Smooth muscle cell (in vitro differentiated cells): ENCODE measurements at regions not wholly inside any gene's neighbourhood (a gene's known extent, or its start where the extent isn't known, plus 50 kb on each side); places are given as distances from the start of the nearest gene placed in this dataset.

Experiments used
- DNase-seq: peaks from one replicate; lab custom pipeline; 2025; ENCODE audit not compliant: unreplicated experiment; lab: John Stamatoyannopoulos, UW
- H2AFZ ChIP-seq: fragments of 200-600 bp; sonication (generic); 2 replicates; pipeline ENCODE4 v1.6.0; 2016; ENCODE audit warnings: antibody characterized with exemption, low read depth, mild to moderate bottlenecking
- H3F3A ChIP-seq: fragments of 200-600 bp; sonication (generic); 2 replicates; pipeline ENCODE4 v1.6.0; 2017; ENCODE audit warnings: antibody characterized with exemption, low read depth
- H3K27ac ChIP-seq: fragments of 200-600 bp; sonication (generic); 2 replicates; pipeline ENCODE4 v1.5.1; 2016; ENCODE audit warnings: low read depth, mild to moderate bottlenecking
- H3K27me3 ChIP-seq: fragments of 200-600 bp; sonication (generic); 2 replicates; pipeline ENCODE4 v1.6.1; 2016; ENCODE audit warnings: low read depth, mild to moderate bottlenecking
- H3K36me3 ChIP-seq: fragments of 200-600 bp; sonication (generic); 2 replicates; pipeline ENCODE4 v1.5.1; 2016; ENCODE audit warnings: low read depth
- H3K4me1 ChIP-seq: fragments of 200-600 bp; sonication (generic); 2 replicates; pipeline ENCODE4 v1.5.1; 2016; ENCODE audit warnings: low read depth
- H3K4me2 ChIP-seq: fragments of 200-600 bp; sonication (generic); 2 replicates; pipeline ENCODE4 v1.6.0; 2016; ENCODE audit warnings: mild to moderate bottlenecking
- H3K4me3 ChIP-seq: fragments of 200-600 bp; sonication (generic); 2 replicates; pipeline ENCODE4 v1.5.1; 2016; ENCODE audit warnings: mild to moderate bottlenecking
- H3K79me2 ChIP-seq: fragments of 200-600 bp; sonication (generic); 2 replicates; pipeline ENCODE4 v1.6.0; 2016; ENCODE audit warnings: low read depth, mild to moderate bottlenecking
- H3K9ac ChIP-seq: fragments of 200-600 bp; sonication (generic); 2 replicates; pipeline ENCODE4 v1.6.0; 2016; ENCODE audit warnings: low read depth
- H3K9me3 ChIP-seq: fragments of 200-600 bp; sonication (generic); replicated peaks from 2 replicates; pipeline ENCODE4 v1.5.1; 2016; ENCODE audit warnings: low read depth
- H4K20me1 ChIP-seq: fragments of 200-600 bp; sonication (generic); 2 replicates; pipeline ENCODE4 v1.6.0; 2016; ENCODE audit warnings: low read depth
- WGBS: methylation state at CpG from one replicate; pipeline ENCODE4 v1.1.7; 2016; ENCODE audit warnings: low lambda C conversion rate; 5-methylcytosine and 5-hydroxymethylcytosine counted together
- TF ChIP-seq, protein P1 (sequence below): fragments of 200-600 bp; sonication (generic); IDR thresholded peaks from 2 replicates; pipeline ENCODE4 v1.5.1; 2017; ENCODE audit warnings: borderline replicate concordance, mild to moderate bottlenecking, antibody characterized with exemption; ENCODE audit not compliant: insufficient read depth, poor library complexity, severe bottlenecking

DNA sequence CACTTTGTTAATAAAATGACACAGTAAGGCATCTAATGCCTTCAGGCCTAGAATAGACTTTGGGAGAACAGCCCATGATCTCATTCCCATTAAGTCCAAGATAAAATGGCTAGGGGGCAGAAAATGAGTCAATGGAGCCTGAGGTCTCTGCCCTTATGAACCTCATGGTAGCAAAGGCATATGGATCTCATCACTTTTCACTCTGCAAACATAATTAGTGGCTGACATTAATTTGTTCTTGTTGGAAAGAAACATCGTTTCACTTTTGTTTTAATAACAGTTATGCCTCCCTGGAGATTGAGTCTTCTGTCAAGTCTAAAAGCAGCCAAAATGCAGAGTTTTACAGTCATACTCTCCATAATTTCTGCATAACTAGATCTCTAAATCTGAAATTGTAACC, 111.8 kb upstream of the API5 start:
- Histone ChIP-seq H3K4me1 (no peaks in the 10 kb centered on the region), H3K36me3 (no peaks in the 10 kb centered on the region), H3F3A (no peaks in the 10 kb centered on the region), H3K9me3 (no peaks in the 10 kb centered on the region), H4K20me1 (no peaks in the 10 kb centered on the region), H2AFZ (no peak overlapping the region), H3K27ac (no peak overlapping the region), H3K27me3 (no peaks in the 10 kb centered on the region), H3K4me3 (no peak overlapping the region), H3K79me2 (no peaks in the 10 kb centered on the region), H3K9ac (no peak overlapping the region), H3K4me2 (no peak overlapping the region)
- DNase-seq: no peak
- TF ChIP-seq, protein P1, sequence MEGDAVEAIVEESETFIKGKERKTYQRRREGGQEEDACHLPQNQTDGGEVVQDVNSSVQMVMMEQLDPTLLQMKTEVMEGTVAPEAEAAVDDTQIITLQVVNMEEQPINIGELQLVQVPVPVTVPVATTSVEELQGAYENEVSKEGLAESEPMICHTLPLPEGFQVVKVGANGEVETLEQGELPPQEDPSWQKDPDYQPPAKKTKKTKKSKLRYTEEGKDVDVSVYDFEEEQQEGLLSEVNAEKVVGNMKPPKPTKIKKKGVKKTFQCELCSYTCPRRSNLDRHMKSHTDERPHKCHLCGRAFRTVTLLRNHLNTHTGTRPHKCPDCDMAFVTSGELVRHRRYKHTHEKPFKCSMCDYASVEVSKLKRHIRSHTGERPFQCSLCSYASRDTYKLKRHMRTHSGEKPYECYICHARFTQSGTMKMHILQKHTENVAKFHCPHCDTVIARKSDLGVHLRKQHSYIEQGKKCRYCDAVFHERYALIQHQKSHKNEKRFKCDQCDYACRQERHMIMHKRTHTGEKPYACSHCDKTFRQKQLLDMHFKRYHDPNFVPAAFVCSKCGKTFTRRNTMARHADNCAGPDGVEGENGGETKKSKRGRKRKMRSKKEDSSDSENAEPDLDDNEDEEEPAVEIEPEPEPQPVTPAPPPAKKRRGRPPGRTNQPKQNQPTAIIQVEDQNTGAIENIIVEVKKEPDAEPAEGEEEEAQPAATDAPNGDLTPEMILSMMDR: no peak
- WGBS: 61% methylated on average over 1 of the region's 1 CpG

DNA sequence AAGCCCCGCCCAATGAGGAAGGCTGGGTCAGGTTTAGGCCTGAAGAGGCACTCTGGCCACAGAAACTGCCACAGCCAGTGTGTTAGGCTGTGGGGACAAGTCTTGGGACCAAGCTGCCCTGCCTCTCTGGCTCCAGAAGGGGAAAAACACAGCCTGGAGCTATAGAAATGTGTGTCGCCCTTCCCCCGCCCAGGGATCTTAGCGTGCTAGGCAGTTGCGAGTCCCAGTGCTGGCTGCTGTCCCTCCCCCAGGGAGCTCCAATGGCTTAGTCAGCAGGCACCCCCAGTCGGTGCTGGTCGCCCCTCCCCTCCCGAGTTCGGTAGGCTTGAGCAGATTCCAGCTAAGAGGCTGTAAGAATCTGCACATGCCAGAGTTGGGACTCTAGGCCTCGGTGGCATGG, 99.5 kb upstream of the API5 start:
- DNase-seq: no peak
- no peak overlapping the region for H3K27ac ChIP-seq
- no peaks in the 10 kb centered on the region for H4K20me1 ChIP-seq
- no peaks in the 10 kb centered on the region for H3K9me3 ChIP-seq
- TF ChIP-seq, protein P1: no peak
- H2AFZ ChIP-seq: no peak overlapping the region
- H3K4me2 ChIP-seq: no peak overlapping the region
- no peaks in the 10 kb centered on the region for H3F3A ChIP-seq
- WGBS: 47% methylated on average over 10 of the region's 10 CpGs
- no peaks in the 10 kb centered on the region for H3K4me1 ChIP-seq
- H3K4me3 ChIP-seq: no peak overlapping the region
- H3K36me3 ChIP-seq: no peaks in the 10 kb centered on the region
- H3K27me3 ChIP-seq: no peaks in the 10 kb centered on the region
- no peak overlapping the region for H3K9ac ChIP-seq
- H3K79me2 ChIP-seq: no peaks in the 10 kb centered on the region

DNA sequence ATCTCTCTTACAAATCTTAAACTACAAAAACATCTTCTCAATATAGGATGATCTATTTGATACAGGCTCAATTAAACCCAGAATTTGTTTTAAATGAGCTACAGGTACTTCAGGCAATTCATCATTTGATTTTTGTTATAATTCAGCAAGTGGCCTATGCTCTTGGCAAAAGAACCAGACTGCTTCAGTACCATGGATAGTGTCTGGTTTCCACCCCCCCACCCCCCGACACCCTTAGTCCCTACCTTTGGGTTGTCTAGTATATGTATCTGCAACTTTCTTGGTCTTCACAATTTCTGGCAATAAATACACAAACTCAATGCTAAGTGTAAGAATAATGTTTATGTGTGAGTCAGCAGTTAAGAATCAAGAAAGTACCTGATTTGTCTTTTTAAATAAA, 97.3 kb upstream of the API5 start:
- Histone ChIP-seq H3K79me2 (no peaks in the 10 kb centered on the region), H3K4me2 (no peak overlapping the region), H2AFZ (no peak overlapping the region), H3K4me1 (no peaks in the 10 kb centered on the region), H3K4me3 (no peak overlapping the region), H3K36me3 (no peaks in the 10 kb centered on the region), H3K27ac (no peak overlapping the region), H4K20me1 (no peaks in the 10 kb centered on the region), H3K27me3 (no peaks in the 10 kb centered on the region), H3K9ac (no peak overlapping the region), H3K9me3 (no peaks in the 10 kb centered on the region), H3F3A (no peaks in the 10 kb centered on the region)
- 87% methylated on average over 1 of the region's 1 CpG for WGBS
- DNase-seq: no peak
- TF ChIP-seq, protein P1: no peak

DNA sequence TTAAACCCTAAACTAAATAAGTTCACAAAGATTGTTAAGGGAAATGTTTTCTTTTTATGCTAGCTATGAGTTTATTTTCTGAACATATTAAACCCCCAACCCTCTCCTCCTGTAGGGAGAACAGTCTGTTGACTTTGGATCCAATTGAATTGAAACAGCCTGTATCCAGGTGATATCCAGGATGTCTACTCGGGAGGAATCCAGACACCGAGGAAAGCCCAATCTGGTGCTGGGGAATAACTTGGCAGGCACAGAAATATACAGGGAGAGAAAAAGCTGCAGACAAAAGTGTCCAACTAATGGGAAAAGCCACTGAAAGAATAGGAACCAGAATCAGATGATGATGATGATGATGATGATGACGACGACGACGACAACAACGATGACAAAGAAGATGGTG, 93.9 kb upstream of the API5 start:
- no peaks in the 10 kb centered on the region for H3F3A ChIP-seq

More for the DNA sequence above, 93.9 kb upstream of the API5 start:
- Histone ChIP-seq H3K36me3 (no peaks in the 10 kb centered on the region), H3K4me2 (no peak overlapping the region), H3K4me1 (no peaks in the 10 kb centered on the region), H4K20me1 (no peaks in the 10 kb centered on the region), H2AFZ (no peak overlapping the region), H3K9me3 (no peaks in the 10 kb centered on the region), H3K27me3 (no peaks in the 10 kb centered on the region), H3K9ac (no peak overlapping the region), H3K27ac (no peak overlapping the region), H3K4me3 (no peak overlapping the region), H3K79me2 (no peaks in the 10 kb centered on the region)
- TF ChIP-seq, protein P1: no peak
- DNase-seq: no peak
- WGBS: 91% methylated on average over 7 of the region's 7 CpGs
